ENCODE measurements at regions not wholly inside any gene's neighbourhood (a gene's known extent, or its start where the extent isn't known, plus 50 kb on each side); places are given as distances from the start of the nearest gene placed in this dataset.

- no peak overlapping the region for H3K4me3 ChIP-seq (ENCODE audit: extremely low read depth, insufficient read depth, low read length, poor library complexity, severe bottlenecking)
- H3K27ac ChIP-seq (ENCODE audit: low read depth, low read length, severe bottlenecking) = no peak overlapping the region
- WGBS, 2 experiments (ENCODE audit: insufficient coverage in 2 of 2) = 89 to 93% methylated on average over 4 of the region's 4 CpGs
- no peaks in the 10 kb centered on the region for H3K9me3 ChIP-seq (ENCODE audit: control insufficient read depth, low read length)
- H3K4me1 ChIP-seq (ENCODE audit: control insufficient read depth, insufficient read depth, low read length, poor library complexity, severe bottlenecking) = no peaks in the 10 kb centered on the region
- H3K36me3 ChIP-seq (ENCODE audit: control insufficient read depth, insufficient read depth, low read length) = no peaks in the 10 kb centered on the region
These were observed 597.5 kb upstream of the MIR17HG start for GRCh38 chr13:90750021-90750420.

- no peaks in the 10 kb centered on the region for H3K36me3 ChIP-seq (ENCODE audit: control insufficient read depth, insufficient read depth, low read length)
- no peak overlapping the region for H3K27ac ChIP-seq (ENCODE audit: low read depth, low read length, severe bottlenecking)
- no peaks in the 10 kb centered on the region for H3K4me1 ChIP-seq (ENCODE audit: control insufficient read depth, insufficient read depth, low read length, poor library complexity, severe bottlenecking)
- H3K9me3 ChIP-seq (ENCODE audit: control insufficient read depth, low read length) = no peaks in the 10 kb centered on the region
- 86% methylated on average over 1 of the region's 1 CpG; no CpG with 5 or more reads in 1 of the 2 experiments for WGBS, 2 experiments (ENCODE audit: insufficient coverage in 2 of 2)
- no peak overlapping the region for H3K4me3 ChIP-seq (ENCODE audit: extremely low read depth, insufficient read depth, low read length, poor library complexity, severe bottlenecking)
These were observed 596.5 kb upstream of the MIR17HG start for GRCh38 chr13:90751026-90751425.

- Histone ChIP-seq H3K9me3 (ENCODE audit: control insufficient read depth, low read length) (no peaks in the 10 kb centered on the region), H3K36me3 (ENCODE audit: control insufficient read depth, insufficient read depth, low read length) (no peaks in the 10 kb centered on the region), H3K27ac (ENCODE audit: low read depth, low read length, severe bottlenecking) (no peak overlapping the region), H3K4me1 (ENCODE audit: control insufficient read depth, insufficient read depth, low read length, poor library complexity, severe bottlenecking) (no peaks in the 10 kb centered on the region), H3K4me3 (ENCODE audit: extremely low read depth, insufficient read depth, low read length, poor library complexity, severe bottlenecking) (no peak overlapping the region)
- no CpG with 5 or more reads among the region's 1 CpG for WGBS, 2 experiments (ENCODE audit: insufficient coverage in 2 of 2)
These were observed 595.4 kb upstream of the MIR17HG start for GRCh38 chr13:90752070-90752469.

GRCh38 chr13:90757127-90757680, 590.3 kb upstream of the MIR17HG start:
- WGBS, 2 experiments (ENCODE audit: insufficient coverage in 2 of 2) = 85% methylated on average over 2 of the region's 2 CpGs; no CpG with 5 or more reads in 1 of the 2 experiments
- Histone ChIP-seq H3K9me3 (ENCODE audit: control insufficient read depth, low read length) (no peaks in the 10 kb centered on the region), H3K4me1 (ENCODE audit: control insufficient read depth, insufficient read depth, low read length, poor library complexity, severe bottlenecking) (no peaks in the 10 kb centered on the region), H3K27ac (ENCODE audit: low read depth, low read length, severe bottlenecking) (no peak overlapping the region), H3K4me3 (ENCODE audit: extremely low read depth, insufficient read depth, low read length, poor library complexity, severe bottlenecking) (no peak overlapping the region), H3K36me3 (ENCODE audit: control insufficient read depth, insufficient read depth, low read length) (no peaks in the 10 kb centered on the region)

- H3K36me3 ChIP-seq (ENCODE audit: control insufficient read depth, insufficient read depth, low read length) = no peaks in the 10 kb centered on the region
- no peak overlapping the region for H3K4me3 ChIP-seq (ENCODE audit: extremely low read depth, insufficient read depth, low read length, poor library complexity, severe bottlenecking)
These were observed 586.8 kb upstream of the MIR17HG start for GRCh38 chr13:90760639-90761038.

GRCh38 chr13:90763476-90764150, 583.9 kb upstream of the MIR17HG start:
- WGBS, 2 experiments (ENCODE audit: insufficient coverage in 2 of 2) = 100% methylated on average over 1 of the region's 2 CpGs
- Histone ChIP-seq H3K9me3 (ENCODE audit: control insufficient read depth, low read length) (no peaks in the 10 kb centered on the region), H3K36me3 (ENCODE audit: control insufficient read depth, insufficient read depth, low read length) (no peaks in the 10 kb centered on the region), H3K27ac (ENCODE audit: low read depth, low read length, severe bottlenecking) (no peak overlapping the region), H3K4me3 (ENCODE audit: extremely low read depth, insufficient read depth, low read length, poor library complexity, severe bottlenecking) (no peak overlapping the region), H3K4me1 (ENCODE audit: control insufficient read depth, insufficient read depth, low read length, poor library complexity, severe bottlenecking) (no peaks in the 10 kb centered on the region)

More at GRCh38 chr13:90760639-90761038, 586.8 kb upstream of the MIR17HG start:
- no peaks in the 10 kb centered on the region for H3K4me1 ChIP-seq (ENCODE audit: control insufficient read depth, insufficient read depth, low read length, poor library complexity, severe bottlenecking)
- WGBS, 2 experiments (ENCODE audit: insufficient coverage in 2 of 2) = no CpG with 5 or more reads among the region's 1 CpG
- no peaks in the 10 kb centered on the region for H3K9me3 ChIP-seq (ENCODE audit: control insufficient read depth, low read length)
- no peak overlapping the region for H3K27ac ChIP-seq (ENCODE audit: low read depth, low read length, severe bottlenecking)

- no peak overlapping the region for H3K4me3 ChIP-seq (ENCODE audit: extremely low read depth, insufficient read depth, low read length, poor library complexity, severe bottlenecking)
- H3K36me3 ChIP-seq (ENCODE audit: control insufficient read depth, insufficient read depth, low read length) = no peaks in the 10 kb centered on the region
- no peaks in the 10 kb centered on the region for H3K9me3 ChIP-seq (ENCODE audit: control insufficient read depth, low read length)
- WGBS, 2 experiments (ENCODE audit: insufficient coverage in 2 of 2) = no CpG with 5 or more reads among the region's 1 CpG
- no peak overlapping the region for H3K27ac ChIP-seq (ENCODE audit: low read depth, low read length, severe bottlenecking)
- no peaks in the 10 kb centered on the region for H3K4me1 ChIP-seq (ENCODE audit: control insufficient read depth, insufficient read depth, low read length, poor library complexity, severe bottlenecking)
These were observed 581.0 kb upstream of the MIR17HG start for GRCh38 chr13:90766386-90766902.

- Histone ChIP-seq H3K27ac (ENCODE audit: low read depth, low read length, severe bottlenecking) (no peak overlapping the region), H3K9me3 (ENCODE audit: control insufficient read depth, low read length) (no peaks in the 10 kb centered on the region), H3K4me1 (ENCODE audit: control insufficient read depth, insufficient read depth, low read length, poor library complexity, severe bottlenecking) (no peaks in the 10 kb centered on the region), H3K36me3 (ENCODE audit: control insufficient read depth, insufficient read depth, low read length) (no peaks in the 10 kb centered on the region), H3K4me3 (ENCODE audit: extremely low read depth, insufficient read depth, low read length, poor library complexity, severe bottlenecking) (no peak overlapping the region)
- WGBS, 2 experiments (ENCODE audit: insufficient coverage in 2 of 2) = no CpG with 5 or more reads among the region's 3 CpGs
These were observed 579.4 kb upstream of the MIR17HG start for GRCh38 chr13:90768116-90768515.

GRCh38 chr13:90769387-90769786, 578.1 kb upstream of the MIR17HG start:
- H3K27ac ChIP-seq (ENCODE audit: low read depth, low read length, severe bottlenecking) = no peak overlapping the region
- H3K4me1 ChIP-seq (ENCODE audit: control insufficient read depth, insufficient read depth, low read length, poor library complexity, severe bottlenecking) = no peaks in the 10 kb centered on the region
- no peaks in the 10 kb centered on the region for H3K9me3 ChIP-seq (ENCODE audit: control insufficient read depth, low read length)
- H3K36me3 ChIP-seq (ENCODE audit: control insufficient read depth, insufficient read depth, low read length) = no peaks in the 10 kb centered on the region
- H3K4me3 ChIP-seq (ENCODE audit: extremely low read depth, insufficient read depth, low read length, poor library complexity, severe bottlenecking) = no peak overlapping the region
- WGBS, 2 experiments (ENCODE audit: insufficient coverage in 2 of 2) = 69 to 73% methylated on average over 2 to 3 of the region's 3 CpGs

GRCh38 chr13:90770334-90770733, 577.2 kb upstream of the MIR17HG start:
- Histone ChIP-seq H3K27ac (ENCODE audit: low read depth, low read length, severe bottlenecking) (no peak overlapping the region), H3K4me3 (ENCODE audit: extremely low read depth, insufficient read depth, low read length, poor library complexity, severe bottlenecking) (no peak overlapping the region)
- WGBS, 2 experiments (ENCODE audit: insufficient coverage in 2 of 2) = no CpG with 5 or more reads among the region's 3 CpGs

GRCh38 chr13:90773681-90774080, 573.8 kb upstream of the MIR17HG start:
- Histone ChIP-seq H3K9me3 (ENCODE audit: control insufficient read depth, low read length) (no peaks in the 10 kb centered on the region), H3K4me1 (ENCODE audit: control insufficient read depth, insufficient read depth, low read length, poor library complexity, severe bottlenecking) (no peaks in the 10 kb centered on the region), H3K36me3 (ENCODE audit: control insufficient read depth, insufficient read depth, low read length) (no peaks in the 10 kb centered on the region), H3K27ac (ENCODE audit: low read depth, low read length, severe bottlenecking) (no peak overlapping the region), H3K4me3 (ENCODE audit: extremely low read depth, insufficient read depth, low read length, poor library complexity, severe bottlenecking) (no peak overlapping the region)

More at GRCh38 chr13:90770334-90770733, 577.2 kb upstream of the MIR17HG start:
- Histone ChIP-seq H3K9me3 (ENCODE audit: control insufficient read depth, low read length) (no peaks in the 10 kb centered on the region), H3K36me3 (ENCODE audit: control insufficient read depth, insufficient read depth, low read length) (no peaks in the 10 kb centered on the region), H3K4me1 (ENCODE audit: control insufficient read depth, insufficient read depth, low read length, poor library complexity, severe bottlenecking) (no peaks in the 10 kb centered on the region)

All from mesodermal cell (in vitro differentiated cells).